H1 (cell line): ENCODE measurements at regions not wholly inside any gene's neighbourhood (a gene's known extent, or its start where the extent isn't known, plus 50 kb on each side); places are given as distances from the start of the nearest gene placed in this dataset.

ENCODE experiments used
- CTCF ChIA-PET: fragments of 300-600 bp; sonication (Branson Sonifier 250); formaldehyde crosslinking; loops from one replicate; lab custom pipeline; 2021; ENCODE audit not compliant: partially characterized antibody; lab: Charles Lee
- POLR2A ChIA-PET: fragments of 300-600 bp; sonication (Branson Sonifier 250); formaldehyde crosslinking; loops from one replicate; lab custom pipeline; 2021; ENCODE audit warnings: inconsistent platforms; ENCODE audit not compliant: partially characterized antibody; lab: Charles Lee
- DNase-seq, 2 experiments: peaks; one replicate each; pipeline versions ENCODE4 v3.0.0 to v3.0.0-alpha.2; 2010 to 2022; ENCODE audit warnings: low spot score in 2 of 2, low read depth in 1 of 2, mixed read lengths in 1 of 2
- FAIRE-seq: peaks from 2 replicates; lab custom pipeline; 2011; peaks lifted over from hg19 to GRCh38; lab: Jason Lieb, UNC
- H2AFZ ChIP-seq: 2 replicates; pipeline ENCODE4 v1.8.1; 2012; ENCODE audit warnings: low read length, inconsistent platforms
- H2AK5ac ChIP-seq: 2 replicates; pipeline ENCODE4 v1.6.1; 2013; ENCODE audit warnings: low read depth, low read length
- H2BK120ac ChIP-seq: replicated peaks from 2 replicates; pipeline ENCODE3; 2013; ENCODE audit warnings: low read depth, low read length, inconsistent platforms
- H2BK12ac ChIP-seq: 2 replicates; pipeline ENCODE4 v1.6.1; 2013; ENCODE audit warnings: low read depth, low read length
- H2BK15ac ChIP-seq: 2 replicates; pipeline ENCODE4 v1.6.1; 2013; ENCODE audit warnings: low read length
- H2BK20ac ChIP-seq: 2 replicates; pipeline ENCODE4 v1.6.1; 2013; ENCODE audit warnings: low read length
- H2BK5ac ChIP-seq: 2 replicates; pipeline ENCODE4 v1.6.1; 2013; ENCODE audit warnings: low read depth, low read length
- H3K14ac ChIP-seq: 2 replicates; pipeline ENCODE4 v1.6.1; 2013; ENCODE audit warnings: inconsistent platforms; ENCODE audit not compliant: insufficient read length
- H3K18ac ChIP-seq: 2 replicates; pipeline ENCODE4 v1.6.1; 2013; ENCODE audit warnings: low read length; ENCODE audit errors: extremely low read depth
- H3K23ac ChIP-seq: 2 replicates; pipeline ENCODE4 v1.6.1; 2013; ENCODE audit warnings: inconsistent platforms; ENCODE audit not compliant: insufficient read length
- H3K23me2 ChIP-seq: 2 replicates; pipeline ENCODE4 v1.6.1; 2013; ENCODE audit warnings: low read depth, low read length
- H3K27ac ChIP-seq: 2 replicates; pipeline ENCODE4 v1.6.1; 2011; ENCODE audit warnings: low read depth, low read length, inconsistent platforms
- H3K27me3 ChIP-seq, 4 experiments: replicated peaks in 1 of 4; 1 replicate in 1 of 4; 2 replicates in 3 of 4; pipeline versions ENCODE4 v1.6.1 to v1.8.1; 2011 to 2013; ENCODE audit warnings: low read length in 3 of 4, mild to moderate bottlenecking in 3 of 4, inconsistent platforms in 2 of 4, mixed read lengths in 2 of 4, moderate library complexity in 1 of 4; ENCODE audit not compliant: control insufficient read depth in 3 of 4, insufficient read depth in 3 of 4; ENCODE audit errors: extremely low read depth in 1 of 4
- H3K36me3 ChIP-seq, 4 experiments: 2 replicates each; pipeline versions ENCODE4 v1.6.1 to v1.8.1; 2011 to 2013; ENCODE audit warnings: mild to moderate bottlenecking in 4 of 4, low read length in 3 of 4, moderate library complexity in 2 of 4, control low read depth in 1 of 4, inconsistent platforms in 1 of 4; ENCODE audit not compliant: insufficient read depth in 4 of 4, control insufficient read depth in 2 of 4
- H3K4ac ChIP-seq: replicated peaks from 2 replicates; pipeline ENCODE3; 2013; ENCODE audit warnings: low read length, low read depth, mixed read lengths, inconsistent platforms; ENCODE audit not compliant: insufficient read length
- H3K4me1 ChIP-seq, 4 experiments: replicated peaks in 1 of 4; 1 replicate in 1 of 4; 2 replicates in 3 of 4; pipeline versions ENCODE4 v1.6.1 to v1.8.1; 2011 to 2013; ENCODE audit warnings: low read length in 3 of 4, inconsistent platforms in 2 of 4, mixed read lengths in 1 of 4; ENCODE audit not compliant: insufficient read depth in 4 of 4, control insufficient read depth in 3 of 4
- H3K4me2 ChIP-seq, 2 experiments: 2 replicates each; pipeline versions ENCODE4 v1.6.1 to v1.8.1; 2011 to 2013; ENCODE audit warnings: low read depth in 2 of 2, low read length in 2 of 2, control low read depth in 1 of 2, inconsistent platforms in 1 of 2, mild to moderate bottlenecking in 1 of 2; ENCODE audit not compliant: insufficient read depth in 1 of 2
- H3K4me3 ChIP-seq, 4 experiments: fragments of 200-600, 300-600 bp in 1 of 4; sonication (generic), shearing (Covaris generic), sonication (Bioruptor Twin) in 1 of 4; 2 replicates each; pipeline versions ENCODE4 v1.5.1 to v1.8.1; 2011 to 2016; ENCODE audit warnings: low read length in 4 of 4, low read depth in 3 of 4, control low read depth in 2 of 4, inconsistent platforms in 2 of 4, mild to moderate bottlenecking in 2 of 4, mixed read lengths in 1 of 4, moderate library complexity in 1 of 4; ENCODE audit not compliant: insufficient read depth in 2 of 4; ENCODE audit errors: extremely low read depth in 1 of 4
- H3K56ac ChIP-seq: replicated peaks from 2 replicates; pipeline ENCODE3; 2013; ENCODE audit warnings: low read depth, mild to moderate bottlenecking, mixed read lengths, low read length, inconsistent platforms; ENCODE audit not compliant: insufficient read length
- H3K79me1 ChIP-seq: 2 replicates; pipeline ENCODE4 v1.6.1; 2013; ENCODE audit warnings: low read depth, low read length, control low read depth
- H3K79me2 ChIP-seq, 2 experiments: 2 replicates each; pipeline versions ENCODE4 v1.6.1 to v1.8.1; 2012 to 2013; ENCODE audit warnings: low read length in 2 of 2, mild to moderate bottlenecking in 2 of 2, inconsistent platforms in 1 of 2; ENCODE audit not compliant: insufficient read depth in 2 of 2, control insufficient read depth in 1 of 2
- H3K9ac ChIP-seq, 4 experiments: replicated peaks in 1 of 4; 1 replicate in 1 of 4; 2 replicates in 3 of 4; pipeline versions ENCODE4 v1.6.1 to v1.8.1; 2011 to 2013; ENCODE audit warnings: low read depth in 3 of 4, low read length in 3 of 4, control low read depth in 2 of 4, mild to moderate bottlenecking in 2 of 4, moderate library complexity in 2 of 4, inconsistent platforms in 1 of 4; ENCODE audit errors: extremely low read depth in 1 of 4
- H3K9me3 ChIP-seq, 2 experiments: 2 replicates each; pipeline versions ENCODE4 v1.6.1 to v1.8.1; 2012 to 2013; ENCODE audit warnings: mild to moderate bottlenecking in 2 of 2, moderate library complexity in 2 of 2, control low read depth in 1 of 2, inconsistent platforms in 1 of 2, low read depth in 1 of 2, low read length in 1 of 2, mixed read lengths in 1 of 2; ENCODE audit not compliant: insufficient read depth in 2 of 2
- H4K20me1 ChIP-seq, 2 experiments: replicated peaks in 1 of 2; 2 replicates each; pipeline versions ENCODE3 to v1.8.1; 2011 to 2013; ENCODE audit warnings: inconsistent platforms in 2 of 2, low read length in 2 of 2, mild to moderate bottlenecking in 1 of 2; ENCODE audit not compliant: insufficient read depth in 2 of 2, control insufficient read depth in 1 of 2
- H4K5ac ChIP-seq: 2 replicates; pipeline ENCODE4 v1.6.1; 2013; ENCODE audit warnings: low read length, low read depth, mixed read lengths, inconsistent platforms; ENCODE audit not compliant: insufficient read length
- H4K8ac ChIP-seq: 2 replicates; pipeline ENCODE4 v1.8.0; 2013; ENCODE audit warnings: mild to moderate bottlenecking, moderate library complexity, low read length, inconsistent platforms; ENCODE audit not compliant: insufficient read depth; ENCODE audit errors: extremely low read depth
- H4K91ac ChIP-seq: replicated peaks from 2 replicates; pipeline ENCODE3; 2013; ENCODE audit warnings: low read length, mixed read lengths, inconsistent platforms; ENCODE audit not compliant: insufficient read length
- CHD7 ChIP-seq: fragments of 300-600 bp; sonication (generic); IDR thresholded peaks from 2 replicates; pipeline ENCODE4 v1.7.1; 2012; ENCODE audit warnings: low read length, moderate library complexity, mild to moderate bottlenecking, inconsistent platforms; ENCODE audit not compliant: insufficient replicate concordance
- WGBS, 2 experiments: shearing (Covaris generic) in 1 of 2; methylation state at CpG; one replicate each; pipeline versions ENCODE4 v1.1.6 to v1.1.7; 2013 to 2015; ENCODE audit warnings: low lambda C conversion rate in 2 of 2, mixed read lengths in 2 of 2, inconsistent platforms in 1 of 2, low coverage in 1 of 2, missing lambda C conversion rate in 1 of 2; ENCODE audit not compliant: insufficient replicate concordance in 2 of 2, insufficient coverage in 1 of 2, insufficient read length in 1 of 2; ENCODE audit errors: extremely low coverage in 1 of 2, missing lambda C conversion rate in 1 of 2; 5-methylcytosine and 5-hydroxymethylcytosine counted together

GRCh38 chr15:53462651-53463050, 296.8 kb downstream of the WDR72 start:
- Histone ChIP-seq H3K9ac (no peak overlapping the region), H2BK120ac (no peak overlapping the region), H4K20me1 (no peaks in the 10 kb centered on the region), H3K79me1 (no peaks in the 10 kb centered on the region), H2BK12ac (no peak overlapping the region), H3K4me3 (no peak overlapping the region), H3K23ac (no peak overlapping the region), H2BK15ac (no peak overlapping the region), H3K18ac (no peak overlapping the region), H3K36me3 (no peaks in the 10 kb centered on the region), H2BK20ac (no peak overlapping the region), H3K4ac (no peak overlapping the region), H4K8ac (no peak overlapping the region), H3K4me2 (no peak overlapping the region), H2BK5ac (no peak overlapping the region), H3K14ac (no peak overlapping the region), H3K27me3 (no peaks in the 10 kb centered on the region), H3K56ac (no peak overlapping the region), H3K27ac (no peak overlapping the region), H2AK5ac (no peak overlapping the region), H4K5ac (no peak overlapping the region), H3K23me2 (no peaks in the 10 kb centered on the region), H3K9me3 (no peaks in the 10 kb centered on the region), H3K4me1 (no peaks in the 10 kb centered on the region; a peak in 2 of 7 replicates), H4K91ac (no peak overlapping the region), H3K79me2 (no peaks in the 10 kb centered on the region), H2AFZ (no peak overlapping the region)
- ChIA-PET CTCF (no interaction called here), POLR2A (no interaction called here)
- WGBS, 2 experiments: 79% methylated on average over 2 of the region's 2 CpGs; no CpG with 5 or more reads in 1 of the 2 experiments
- no peak for FAIRE-seq
- no peak for DNase-seq
- TF ChIP-seq CHD7: no peak
